GM19035 (cell line): ENCODE measurements at regions not wholly inside any gene's neighbourhood (a gene's known extent, or its start where the extent isn't known, plus 50 kb on each side); places are given as distances from the start of the nearest gene placed in this dataset.
A peak's percentile ranks its signal among the peaks of the same experiment; 100 is the strongest.
"Not testable (repeated sequence)": the region's sequence is repeated elsewhere in the genome, so short reads cannot be mapped to it uniquely, and the experiment has no call there.

ENCODE experiments used
- ATAC-seq: cut with Tn5 transposase; IDR thresholded peaks from one replicate; pipeline ENCODE4 v1.9.1; 2021; ENCODE audit not compliant: unreplicated experiment

DNA sequence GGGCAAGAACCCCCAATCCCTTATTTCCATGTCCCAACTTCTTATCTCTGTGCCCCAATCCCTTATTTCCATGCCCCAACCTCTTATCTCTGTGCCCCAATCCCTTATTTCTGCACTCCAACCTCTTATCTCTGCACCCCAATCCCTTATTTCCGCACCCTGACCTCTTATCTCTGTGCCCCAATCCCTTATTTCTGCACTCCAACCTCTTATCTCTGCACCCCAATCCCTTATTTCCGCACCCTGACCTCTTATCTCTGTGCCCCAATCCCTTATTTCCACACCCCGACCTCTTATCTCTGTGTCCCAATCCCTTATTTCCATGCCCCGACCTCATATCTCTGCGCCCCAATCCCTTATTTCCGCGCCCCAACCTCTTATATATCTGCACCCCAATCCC lies 150.8 kb upstream of the NR4A3 start:
- ATAC-seq: not testable (repeated sequence)

DNA sequence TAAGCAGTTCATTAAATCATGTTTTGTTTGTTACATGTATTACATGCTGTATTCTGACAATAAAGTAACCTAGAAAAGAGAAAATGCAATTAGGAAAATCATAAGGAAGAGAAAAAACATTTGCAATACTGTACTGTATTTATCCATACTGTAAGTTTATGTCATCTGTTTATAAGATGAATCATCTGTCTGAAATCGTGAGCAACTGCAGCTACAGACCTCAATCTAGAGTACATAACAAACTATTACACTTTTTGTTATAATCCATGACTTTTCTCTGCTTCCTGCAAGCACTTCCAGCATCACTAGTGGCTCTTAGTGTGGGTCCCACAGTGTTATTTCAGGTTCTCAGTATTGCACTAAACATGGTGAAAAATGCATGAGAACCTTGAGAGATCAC lies 144.4 kb upstream of the NR4A3 start:
- no peak for ATAC-seq

DNA sequence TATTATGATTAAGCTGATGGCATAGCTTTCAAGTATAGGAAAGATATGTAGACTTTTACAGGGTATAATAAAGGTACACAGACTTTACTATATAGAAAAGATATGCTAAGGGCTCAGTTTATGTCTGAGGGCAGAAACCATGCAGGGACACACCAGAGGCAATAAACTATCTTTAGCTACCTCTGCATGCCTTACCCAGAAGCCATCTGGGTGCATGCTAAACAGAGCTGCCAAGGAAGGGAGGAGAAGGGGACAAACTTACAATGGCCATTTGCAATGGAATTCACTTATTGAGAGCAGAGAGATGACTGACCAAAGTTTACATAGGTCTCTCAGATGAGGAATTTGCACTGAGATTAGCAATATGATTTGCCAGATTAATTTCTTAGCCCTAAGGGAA lies 143.1 kb upstream of the NR4A3 start:
- ATAC-seq: no peak

DNA sequence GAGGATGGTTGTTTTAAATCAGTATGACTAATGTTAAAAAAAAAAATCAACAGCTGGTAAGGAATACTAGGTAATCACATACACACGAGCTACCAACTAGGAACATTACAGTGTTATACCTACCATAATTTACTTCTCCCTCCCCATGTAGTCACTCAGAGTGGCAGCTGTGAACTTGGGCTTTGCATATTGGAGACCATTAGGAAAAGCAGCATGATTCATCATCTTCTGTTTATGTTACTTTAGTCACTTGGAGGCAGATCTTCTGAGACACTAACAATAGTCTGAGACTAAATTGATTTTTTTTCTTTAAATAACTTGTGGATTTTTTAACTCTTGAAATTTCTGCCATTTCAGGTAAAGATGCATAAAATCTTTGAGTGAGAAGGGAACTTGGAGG lies 141.5 kb upstream of the NR4A3 start:
- no peak for ATAC-seq

DNA sequence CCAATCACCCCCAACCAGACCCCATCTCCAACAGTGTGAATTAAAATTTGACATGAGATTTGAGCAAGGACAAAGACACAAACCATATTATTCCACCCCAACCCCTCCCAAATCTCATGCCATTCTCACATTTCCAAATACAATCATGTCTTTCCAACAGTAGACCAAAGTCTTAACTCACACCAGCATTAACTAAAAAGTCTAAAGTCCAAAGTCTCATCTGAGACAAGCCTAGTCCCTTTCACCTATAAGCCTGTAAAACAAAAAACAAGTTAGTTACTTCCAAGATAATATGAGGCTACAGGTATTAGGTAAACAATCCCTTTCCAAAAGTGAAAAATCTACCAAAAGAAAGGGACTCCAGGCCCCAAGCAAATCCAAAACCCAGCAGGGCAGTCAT lies 140.6 kb upstream of the NR4A3 start:
- ATAC-seq: no peak

DNA sequence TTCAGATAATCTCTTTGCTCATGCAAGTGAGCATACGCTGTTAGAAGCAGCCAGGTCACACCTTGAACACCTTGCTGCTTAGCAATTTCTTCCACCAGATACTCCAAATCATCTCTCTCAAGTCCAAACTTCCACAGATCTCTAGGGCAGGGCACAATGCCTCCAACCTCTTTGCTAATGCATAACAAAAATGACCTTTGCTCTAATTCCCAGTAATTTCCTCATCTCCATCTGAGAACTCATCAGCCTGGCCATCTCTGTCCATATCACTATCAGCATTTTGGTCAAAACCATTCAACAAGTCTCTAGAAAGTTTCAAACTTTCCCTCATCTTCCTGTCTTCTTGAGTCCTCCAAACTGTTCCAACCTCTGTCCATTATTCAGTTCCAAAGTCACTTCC lies 139.3 kb upstream of the NR4A3 start:
- no peak for ATAC-seq

DNA sequence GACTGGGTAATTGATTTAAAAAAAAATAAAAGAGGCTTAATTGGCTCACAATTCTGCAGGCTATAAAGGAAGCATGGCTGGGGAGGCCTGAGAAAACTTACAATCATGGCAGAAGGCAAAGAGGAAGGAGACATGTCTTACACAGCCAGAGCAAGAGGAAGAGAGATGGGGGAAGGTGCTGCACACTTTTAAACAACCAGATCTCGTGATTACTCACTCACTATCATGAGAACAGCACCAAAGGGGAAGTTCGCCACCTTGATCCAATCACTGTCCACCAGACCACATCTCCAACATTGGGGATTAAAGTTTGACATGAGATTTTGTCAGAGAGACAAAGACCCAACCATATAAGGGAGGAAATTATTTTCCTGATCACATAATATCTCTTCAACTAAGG lies 138.8 kb upstream of the NR4A3 start:
- no peak for ATAC-seq

DNA sequence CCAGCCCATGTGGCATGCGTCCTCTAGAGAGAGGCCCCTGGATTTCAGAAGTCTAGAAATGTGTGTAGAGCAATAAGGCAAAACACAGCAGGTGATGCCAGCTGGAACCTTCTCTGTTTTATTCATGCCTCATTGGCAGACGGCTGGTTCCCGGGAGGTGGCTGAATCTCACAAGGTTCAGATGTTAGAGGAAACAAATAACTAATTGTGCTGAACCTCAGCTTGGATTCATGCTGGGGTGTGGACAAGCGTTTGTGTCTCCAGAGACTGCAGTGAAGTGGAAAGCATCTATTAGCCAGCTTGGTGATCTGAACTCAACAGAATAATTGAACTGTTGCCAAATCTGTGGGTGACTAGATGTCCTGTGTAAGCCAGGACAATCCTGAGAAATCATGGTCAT lies 131.1 kb upstream of the NR4A3 start:
- ATAC-seq: no peak

DNA sequence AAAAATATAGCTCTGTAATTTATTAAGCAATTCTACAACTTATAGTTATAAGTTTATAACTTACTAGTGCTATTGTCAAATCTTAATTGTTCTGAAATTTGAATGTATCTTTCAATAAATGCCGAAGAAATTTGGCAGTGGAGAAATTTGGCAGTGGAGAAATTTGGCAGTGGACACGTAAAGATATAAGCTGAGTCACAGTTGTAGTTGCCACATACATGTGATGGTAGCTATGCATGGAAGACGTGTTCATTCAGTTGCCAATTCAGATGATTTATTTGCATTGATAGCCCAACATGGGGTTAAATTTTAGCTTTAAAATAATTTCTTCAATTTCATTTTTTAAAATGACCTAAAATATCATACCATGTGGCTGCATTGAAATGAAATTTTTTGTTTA lies 127.8 kb upstream of the NR4A3 start:
- ATAC-seq: no peak

DNA sequence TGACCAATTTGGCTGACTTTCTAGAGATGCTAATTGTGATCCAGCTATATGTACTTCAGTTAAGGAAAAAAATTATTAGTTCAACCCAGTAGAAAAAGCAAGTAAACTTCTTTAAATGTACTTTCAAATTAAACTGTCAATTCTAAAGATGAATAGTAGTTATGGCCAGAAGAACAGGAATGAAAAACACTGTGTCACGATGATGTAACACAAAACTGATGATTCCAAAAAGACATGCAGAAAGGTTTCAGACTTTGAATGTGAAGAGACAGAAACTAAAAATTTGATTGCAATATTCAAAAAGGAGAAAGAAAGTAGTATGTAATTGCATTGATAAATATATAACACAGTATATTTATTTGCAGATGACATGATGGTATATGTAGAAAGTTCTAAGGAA lies 127.3 kb upstream of the NR4A3 start:
- no peak for ATAC-seq

DNA sequence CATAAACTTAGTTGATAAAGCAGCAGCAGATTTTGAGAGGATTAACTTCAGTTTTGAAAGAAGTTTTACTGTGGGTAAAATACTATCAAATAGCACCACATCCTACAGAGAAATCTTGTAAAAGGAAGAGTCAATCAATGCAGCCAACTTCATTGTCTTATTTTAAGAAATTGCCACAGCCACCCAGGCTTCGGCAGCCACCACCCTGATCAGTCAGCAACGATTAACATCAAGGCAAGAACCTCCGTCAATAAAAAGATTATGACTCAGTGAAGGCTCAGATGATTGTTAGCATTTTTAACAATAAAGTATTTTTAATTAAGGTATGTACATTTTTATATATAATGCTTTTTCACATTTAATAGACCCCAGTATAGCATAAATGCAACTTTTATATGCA lies 122.3 kb upstream of the NR4A3 start:
- no peak for ATAC-seq

DNA sequence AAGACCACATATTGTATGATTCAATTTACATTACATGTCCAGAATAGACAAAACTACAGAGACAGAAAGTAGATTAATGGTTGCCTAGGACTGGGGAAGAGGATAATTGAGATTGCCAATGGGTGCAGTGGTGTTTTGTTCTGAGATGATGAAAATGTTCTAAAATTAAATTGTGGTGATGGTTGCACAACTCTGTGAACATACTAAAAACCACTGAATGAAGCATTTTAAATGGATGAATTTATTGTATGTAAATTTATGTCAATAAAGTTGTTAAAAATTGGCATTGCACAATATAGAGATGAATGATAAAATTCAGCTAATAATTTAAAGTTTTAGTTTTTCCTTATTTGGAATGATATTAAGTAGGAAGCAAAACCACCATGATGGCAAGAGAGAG lies 109.5 kb upstream of the NR4A3 start:
- ATAC-seq: no peak

DNA sequence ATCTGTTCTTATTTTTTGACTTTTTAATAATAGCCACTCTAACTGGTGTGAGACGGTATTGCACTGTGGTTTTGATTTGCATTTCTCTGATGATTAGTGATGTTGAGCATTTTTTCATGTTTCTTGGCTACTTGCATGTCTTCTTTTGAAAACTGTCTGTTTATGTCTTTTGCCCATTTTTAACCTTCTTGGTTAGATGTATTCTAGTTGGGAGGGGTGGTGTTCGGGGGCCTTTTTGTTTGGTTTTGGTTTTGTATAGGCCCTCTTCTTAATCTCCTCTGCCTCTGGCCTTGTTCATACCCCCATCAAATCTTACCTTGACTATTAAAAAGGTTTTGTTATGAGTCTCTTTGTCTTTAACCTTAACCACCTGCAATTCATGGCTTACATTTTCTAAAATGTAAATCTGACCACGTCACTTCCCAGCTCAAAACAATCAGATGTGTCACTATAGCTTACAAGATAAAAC lies 107.8 kb upstream of the NR4A3 start:
- no peak for ATAC-seq

DNA sequence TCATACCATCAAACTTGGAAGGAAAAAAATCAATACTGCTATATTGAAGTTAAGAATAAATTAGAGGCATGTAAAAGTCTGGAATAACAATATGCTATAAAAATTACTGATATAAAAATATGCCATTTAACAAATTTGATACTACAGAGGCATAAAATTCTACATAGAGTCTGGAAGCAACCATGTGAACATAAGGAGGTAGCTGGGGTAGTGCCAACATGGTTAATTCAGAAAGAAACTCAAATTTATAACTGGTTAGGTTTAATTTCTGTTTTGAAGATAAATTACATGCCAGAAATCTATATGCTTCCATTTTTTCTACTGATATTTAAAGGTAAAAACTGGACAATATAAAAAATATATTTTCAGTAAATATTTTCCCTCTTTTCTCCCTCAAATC lies 103.1 kb upstream of the NR4A3 start:
- ATAC-seq: no peak

DNA sequence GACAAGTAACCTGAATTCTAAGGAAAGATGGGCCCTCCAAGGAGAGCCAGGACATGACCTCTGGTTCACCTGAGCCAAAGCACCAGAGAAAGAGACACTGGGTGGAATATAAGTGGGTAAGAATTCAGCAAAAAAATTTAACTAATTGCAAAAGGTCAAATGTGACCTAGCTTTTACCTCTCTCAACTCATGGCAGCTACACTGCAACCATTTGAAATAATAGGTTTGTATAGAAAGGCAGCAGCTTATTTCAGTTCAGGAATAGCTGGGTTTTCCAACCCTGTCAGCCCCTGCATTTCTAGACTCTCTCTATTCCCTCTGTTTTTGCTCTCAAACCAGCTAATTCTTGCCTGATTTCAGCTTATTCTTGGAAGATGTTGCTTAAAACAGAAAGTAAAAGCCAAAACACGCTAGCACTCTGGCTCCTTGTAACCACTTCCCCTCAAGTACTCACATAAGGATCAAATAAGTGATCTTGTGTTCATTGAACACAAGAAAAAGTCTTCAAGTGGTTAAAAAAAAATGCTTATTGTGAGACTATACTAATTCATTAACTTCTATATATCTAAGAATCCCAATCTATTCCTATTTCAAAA lies 101.1 kb upstream of the NR4A3 start:
- ATAC-seq: peak; percentile 91

DNA sequence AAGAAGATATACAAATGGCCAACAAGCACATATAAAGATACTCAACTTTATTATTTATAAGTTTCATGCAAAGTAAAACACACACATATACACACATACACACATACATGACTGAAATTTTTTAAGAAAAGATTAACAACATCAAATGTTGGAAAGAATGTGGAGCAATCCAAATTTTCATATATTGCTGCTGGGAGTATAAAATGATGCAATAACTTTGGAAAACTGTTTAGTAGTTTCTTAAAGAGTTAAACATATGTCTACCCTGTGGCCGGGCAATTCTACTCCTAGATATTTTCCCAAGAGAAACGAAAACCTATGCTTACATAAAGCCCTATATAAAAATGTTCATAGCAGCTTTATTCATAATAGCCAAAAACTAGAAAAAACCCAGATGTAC lies 99.8 kb upstream of the NR4A3 start:
- ATAC-seq: no peak

DNA sequence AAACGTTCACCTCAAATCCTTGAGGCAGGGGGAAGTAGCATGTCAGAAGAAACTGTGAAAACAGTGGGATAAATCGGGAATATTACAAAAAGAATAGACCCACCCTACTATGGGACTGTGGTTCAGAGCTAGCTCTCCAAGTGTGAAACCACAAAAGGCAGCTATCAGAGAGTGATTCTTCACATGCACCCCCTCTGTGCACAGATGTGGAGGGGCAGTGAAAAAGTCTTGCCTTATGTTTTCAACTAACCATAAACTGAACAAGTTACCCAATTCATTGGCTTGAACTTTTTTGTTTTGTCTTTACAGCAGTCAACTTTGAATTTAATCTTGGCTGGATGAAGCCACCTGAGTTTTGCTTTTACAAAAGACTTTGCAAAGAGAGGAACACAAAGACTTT lies 98.8 kb upstream of the NR4A3 start:
- ATAC-seq: no peak

DNA sequence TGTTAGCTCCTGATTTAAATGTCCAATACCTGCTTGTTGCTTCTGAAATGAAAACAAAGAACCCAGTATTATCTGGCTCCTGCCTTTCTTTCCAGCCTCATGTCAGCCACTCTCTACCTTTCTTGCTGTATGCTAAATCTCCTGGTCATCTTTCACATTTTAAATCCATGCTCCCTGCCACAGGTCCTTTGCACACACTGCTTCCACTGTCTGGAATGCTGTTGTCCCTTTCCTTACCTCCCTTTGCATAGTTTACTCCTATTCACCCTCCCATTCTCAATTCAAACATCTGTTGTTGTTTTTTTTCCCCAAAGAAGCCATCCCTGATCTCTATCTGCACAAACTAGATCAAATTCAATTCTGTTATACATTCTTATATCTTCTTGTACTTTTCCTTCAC lies 97.0 kb upstream of the NR4A3 start:
- no peak for ATAC-seq

DNA sequence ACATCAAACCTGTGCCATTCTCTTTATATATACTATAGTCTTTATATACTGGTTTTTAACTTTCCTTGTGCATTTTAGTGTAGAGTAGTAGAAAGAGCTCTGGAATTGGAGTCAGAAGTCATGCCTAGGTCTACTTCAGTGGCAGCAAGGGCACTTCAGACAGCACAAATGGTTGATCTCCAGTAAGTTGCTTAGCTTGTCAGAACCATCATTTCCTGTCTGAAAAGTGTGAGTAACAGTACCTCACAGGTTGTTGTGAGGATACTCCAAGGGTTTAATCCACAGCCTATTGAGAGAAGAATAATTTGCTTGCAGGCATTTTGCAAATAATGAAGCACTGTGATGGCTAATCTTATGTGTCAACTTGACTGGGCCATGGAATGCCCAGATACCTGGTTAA lies 95.8 kb upstream of the NR4A3 start:
- no peak for ATAC-seq

DNA sequence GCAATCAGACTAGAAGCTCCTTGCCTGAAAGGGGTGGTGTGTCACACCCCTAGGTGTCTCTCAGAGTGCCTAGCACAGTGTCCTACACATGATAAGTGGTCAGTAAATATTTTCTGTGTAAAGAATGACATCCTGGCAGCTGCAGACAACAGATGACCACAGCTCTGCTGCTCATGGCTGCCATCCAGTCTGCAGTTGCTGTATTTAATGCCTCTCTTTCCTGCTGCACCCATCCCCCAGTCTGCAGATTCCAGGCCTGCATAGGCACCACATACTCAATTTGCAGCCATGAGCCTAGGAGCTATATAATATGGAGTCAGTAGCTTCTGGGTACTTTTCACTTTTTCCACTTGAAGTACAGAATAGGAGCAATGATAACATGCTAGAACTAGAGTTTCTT lies 94.9 kb upstream of the NR4A3 start:
- ATAC-seq: no peak

DNA sequence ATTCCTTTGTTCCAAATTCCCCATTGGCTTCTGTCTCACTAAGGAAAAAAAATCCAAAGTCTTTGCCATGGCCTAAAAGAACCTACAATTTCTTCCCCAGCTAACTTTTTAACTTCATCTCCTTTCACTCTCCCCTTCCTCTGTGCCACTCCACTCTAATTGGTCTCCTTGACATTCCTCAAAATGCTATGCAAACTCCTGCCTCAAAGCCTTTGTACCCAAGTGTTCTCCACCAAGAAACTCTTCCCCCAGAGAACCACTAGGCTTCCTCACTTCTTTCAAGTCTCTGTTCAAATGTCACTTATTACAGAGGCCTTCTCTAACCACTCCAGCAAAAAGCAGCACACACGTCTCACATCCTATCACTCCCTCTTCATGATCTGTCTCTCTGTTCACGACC lies 91.6 kb upstream of the NR4A3 start:
- no peak for ATAC-seq

DNA sequence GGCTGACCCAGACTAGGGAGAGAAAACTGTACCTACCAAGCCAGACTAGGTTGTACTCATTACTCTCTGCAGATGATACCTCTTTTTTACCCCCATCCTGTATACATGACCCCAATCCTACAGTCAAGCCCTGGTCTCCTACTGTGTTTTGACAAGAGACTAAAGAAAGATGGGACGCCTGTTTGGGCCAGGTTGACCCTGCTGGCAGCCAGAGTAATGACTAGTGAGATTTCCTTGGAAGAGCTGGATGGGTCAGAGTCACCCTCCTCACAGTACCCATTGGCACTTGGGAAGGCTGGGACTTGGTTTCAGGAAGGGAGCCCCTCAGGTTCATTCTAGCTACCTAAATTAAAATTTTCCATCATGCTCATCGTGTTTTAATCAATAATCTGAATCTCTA lies 89.7 kb upstream of the NR4A3 start:
- ATAC-seq: no peak

DNA sequence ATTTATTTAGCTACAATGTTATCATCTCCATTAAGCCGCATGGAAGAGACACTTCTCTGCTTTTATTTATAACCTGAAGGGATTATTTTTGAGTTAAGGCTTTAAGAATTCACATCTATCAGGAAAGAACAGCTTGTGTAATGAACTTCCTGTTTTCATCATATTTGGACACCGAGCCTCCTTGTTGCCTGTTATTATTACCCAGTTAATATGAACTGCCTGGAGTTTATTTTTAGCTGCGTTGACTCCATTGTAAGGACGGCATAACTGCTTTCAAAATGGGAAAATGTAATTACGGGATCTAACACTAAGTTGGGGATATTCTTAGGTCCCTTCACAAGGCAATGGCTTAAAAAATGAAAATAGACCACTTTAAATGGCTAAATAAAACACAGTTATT lies 89.0 kb upstream of the NR4A3 start:
- no peak for ATAC-seq

DNA sequence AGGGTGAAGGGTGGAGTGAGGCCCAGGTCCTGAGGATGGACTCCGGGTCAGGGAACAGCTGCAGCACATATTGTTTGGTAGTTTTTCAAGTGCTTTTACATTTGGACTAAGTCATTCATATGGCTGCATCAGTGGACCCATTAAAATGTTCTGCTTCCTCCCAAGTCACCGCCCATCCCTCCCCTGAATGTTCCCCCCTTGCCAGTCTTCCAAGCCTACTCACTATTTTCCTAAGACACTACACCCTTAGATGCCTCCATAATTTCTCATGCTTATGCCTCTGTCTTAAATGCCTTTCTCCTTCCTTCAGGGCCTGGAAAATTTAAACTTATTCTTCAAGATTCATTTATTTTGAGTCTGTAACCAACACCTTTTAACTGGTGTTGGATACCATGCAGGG lies 86.6 kb upstream of the NR4A3 start:
- ATAC-seq: no peak
